ENCODE measurements at regions not wholly inside any gene's neighbourhood (a gene's known extent, or its start where the extent isn't known, plus 50 kb on each side); places are given as distances from the start of the nearest gene placed in this dataset.
A peak's percentile ranks its signal among the peaks of the same experiment; 100 is the strongest.

DNA sequence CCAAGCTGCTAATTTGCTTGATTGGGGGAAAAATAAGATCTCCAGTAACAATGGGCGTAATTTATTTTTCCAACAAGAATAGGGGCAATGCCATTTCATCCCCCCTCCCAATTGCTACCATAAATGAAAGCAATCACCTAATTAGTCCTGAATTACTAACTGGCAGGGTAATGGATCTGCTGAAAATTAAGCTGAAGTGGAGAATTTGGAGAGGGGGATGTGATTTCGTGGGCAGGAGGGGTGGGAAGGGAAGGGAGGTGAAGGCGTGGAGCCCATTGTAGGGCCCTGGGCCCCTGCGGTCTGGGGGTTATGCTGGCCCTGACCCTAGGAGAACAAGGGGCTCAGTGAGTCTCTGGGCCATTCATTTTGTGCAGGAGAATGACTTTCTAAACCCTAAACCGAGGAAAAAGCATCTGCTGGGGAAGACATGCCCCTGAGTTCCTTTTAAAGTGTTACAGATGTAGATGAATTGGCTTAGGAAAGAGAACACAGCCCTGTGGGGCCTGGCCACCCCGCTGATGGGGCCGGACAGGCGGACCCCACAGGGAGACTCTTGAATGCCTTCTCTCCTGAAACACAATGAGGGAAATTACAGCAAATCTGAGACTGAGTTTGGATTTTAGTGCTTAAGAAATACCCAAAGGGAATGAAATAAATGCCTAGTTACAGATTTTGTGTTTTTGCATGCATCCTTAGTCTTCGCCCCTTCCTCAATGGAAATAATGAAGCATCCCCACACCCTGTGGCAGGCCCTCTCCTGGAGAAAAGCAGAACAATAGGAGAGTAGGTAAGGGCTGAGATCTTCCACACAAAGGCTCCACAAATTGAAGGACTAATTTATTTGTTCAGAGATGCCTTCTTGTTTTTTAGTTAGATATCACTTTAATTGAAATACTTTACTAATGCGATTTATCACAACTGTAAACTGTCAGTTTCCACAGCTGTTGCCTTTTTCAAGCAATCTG lies 143.2 kb downstream of the PSAT1 start:
- Histone ChIP-seq H4K20me1 (replicated peaks in 1 of 2; ENCODE audit: control insufficient read depth in 1 of 2, insufficient read depth in 2 of 2, low read length in 2 of 2) (no peaks in the 10 kb centered on the region), H2BK15ac (ENCODE audit: low read length) (0 out of 2 replicates have a peak overlapping the region, but pooled peaks have one; percentile 81), H2AFZ (ENCODE audit: low read length) (no peak overlapping the region), H4K8ac (ENCODE audit: extremely low read depth, insufficient read depth, low read length) (no peak overlapping the region), H3K36me3 (ENCODE audit: control insufficient read depth in 2 of 4, insufficient read depth in 4 of 4, low read length in 3 of 4) (peaks cover 0 to 6% (median 0%) of the 10 kb centered on the region in 4 experiments; a peak in 2 of 8 replicates), H3K27me3 (replicated peaks in 1 of 4; ENCODE audit: control insufficient read depth in 3 of 4, extremely low read depth in 1 of 4, insufficient read depth in 3 of 4, low read length in 3 of 4) (no peaks in the 10 kb centered on the region), H3K4me1 (replicated peaks in 1 of 4; ENCODE audit: control insufficient read depth in 3 of 4, insufficient read depth in 4 of 4, low read length in 3 of 4) (peaks cover 7 to 23% (median 17%) of the 10 kb centered on the region in 4 experiments), H3K4ac (replicated peaks; ENCODE audit: insufficient read length, low read depth, low read length) (no peak overlapping the region), H3K23ac (ENCODE audit: insufficient read length) (no peak overlapping the region), H4K91ac (replicated peaks; ENCODE audit: insufficient read length, low read length) (no peak overlapping the region), H3K4me2 (ENCODE audit: insufficient read depth in 1 of 2, low read depth in 2 of 2, low read length in 2 of 2) (peak overlapping the region; percentile 3 to 31; a peak in 3 of 4 replicates), H2BK12ac (ENCODE audit: low read depth, low read length) (no peak overlapping the region), H2AK5ac (ENCODE audit: low read depth, low read length) (0 out of 2 replicates have a peak overlapping the region, but pooled peaks have one; percentile 82), H3K79me2 (ENCODE audit: control insufficient read depth in 1 of 2, insufficient read depth in 2 of 2, low read length in 2 of 2) (no peaks in the 10 kb centered on the region), H3K9ac (replicated peaks in 1 of 4; ENCODE audit: extremely low read depth in 1 of 4, low read depth in 3 of 4, low read length in 3 of 4) (no peak overlapping the region), H3K56ac (replicated peaks; ENCODE audit: insufficient read length, low read depth, low read length) (no peak overlapping the region), H4K5ac (ENCODE audit: insufficient read length, low read depth, low read length) (no peak overlapping the region), H2BK20ac (ENCODE audit: low read length) (no peak overlapping the region), H3K14ac (ENCODE audit: insufficient read length) (no peak overlapping the region), H3K4me3 (ENCODE audit: extremely low read depth in 1 of 4, insufficient read depth in 2 of 4, low read depth in 3 of 4, low read length in 4 of 4) (peak overlapping the region in 1 of 4 experiments; percentile 11; a peak in 1 of 8 replicates), H3K18ac (ENCODE audit: extremely low read depth, low read length) (peak overlapping the region; percentile 40; the same call in 1 of the 2 replicates), H3K79me1 (ENCODE audit: low read depth, low read length) (no peaks in the 10 kb centered on the region), H3K23me2 (ENCODE audit: low read depth, low read length) (no peaks in the 10 kb centered on the region), H3K9me3 (ENCODE audit: insufficient read depth in 2 of 2, low read depth in 1 of 2, low read length in 1 of 2) (peaks cover 0 to 8% of the 10 kb centered on the region in 2 experiments; a peak in 1 of 4 replicates), H3K27ac (ENCODE audit: low read depth, low read length) (no peak overlapping the region), H2BK5ac (ENCODE audit: low read depth, low read length) (peak overlapping the region; percentile 30; the same call in 1 of the 2 replicates), H2BK120ac (replicated peaks; ENCODE audit: low read depth, low read length) (peak overlapping the region; percentile 5)
- TF ChIP-seq BRCA1 (IDR thresholded peaks at IDR 0.05; ENCODE audit: low read depth, low read length) (no peak), CTCF (IDR thresholded peaks at IDR 0.05; ENCODE audit: control extremely low read depth in 1 of 3, insufficient read depth in 1 of 3, low read depth in 1 of 3, low read length in 3 of 3) (peak in 1 of 3 experiments; percentile 10; a peak in 1 of 4 replicates), HDAC2 (IDR thresholded peaks at IDR 0.05; ENCODE audit: borderline replicate concordance in 1 of 2, low read depth in 2 of 2, low read length in 2 of 2) (0 out of 4 replicates have a peak, but pooled peaks of 1 of the 2 experiments have one; percentile 21), YY1 (IDR thresholded peaks at IDR 0.05; ENCODE audit: low read depth, low read length) (0 out of 2 replicates have a peak, but pooled peaks have one; percentile 22)
- DNase-seq (ENCODE audit: low read depth in 1 of 2, low spot score in 2 of 2): peak in 1 of 2 experiments; percentile 54
- ChIA-PET CTCF (ENCODE audit: partially characterized antibody) (interaction anchor here (0.6 to 3.6 kb wide), 29 partner anchors 9 to 1222 kb away, joined by 3 to 27 read pairs (median 4); no protein-coding TSS in a partner anchor), POLR2A (ENCODE audit: partially characterized antibody) (no interaction called here)
- WGBS, 2 experiments (ENCODE audit: extremely low coverage in 1 of 2, insufficient coverage in 1 of 2, insufficient read length in 1 of 2, insufficient replicate concordance in 2 of 2, low coverage in 1 of 2, low lambda C conversion rate in 2 of 2, missing lambda C conversion rate in 1 of 2): 55% methylated on average over 10 of the region's 10 CpGs; no CpG with 5 or more reads in 1 of the 2 experiments
- FAIRE-seq: peak; percentile 70
